Glutamatergic neuron (in vitro differentiated cells): ENCODE measurements at regions not wholly inside any gene's neighbourhood (a gene's known extent, or its start where the extent isn't known, plus 50 kb on each side); places are given as distances from the start of the nearest gene placed in this dataset.

Experiments used
- DNase-seq: peaks from one replicate; pipeline ENCODE4 v3.0.0; 2022
- H3K27ac Mint-ChIP-seq: one replicate; pipeline ENCODE4 v1.8.0; 2020; ENCODE audit warnings: mild to moderate bottlenecking, mixed read lengths, inconsistent platforms; ENCODE audit not compliant: unreplicated experiment
- H3K27me3 Mint-ChIP-seq: one replicate; pipeline ENCODE4 v1.8.0; 2020; ENCODE audit warnings: mild to moderate bottlenecking, moderate library complexity, mixed read lengths, inconsistent platforms; ENCODE audit not compliant: unreplicated experiment
- H3K36me3 Mint-ChIP-seq: one replicate; pipeline ENCODE4 v1.8.0; 2020; ENCODE audit warnings: mild to moderate bottlenecking, mixed read lengths, inconsistent platforms; ENCODE audit not compliant: unreplicated experiment
- H3K4me1 Mint-ChIP-seq: one replicate; pipeline ENCODE4 v1.8.0; 2020; ENCODE audit warnings: mild to moderate bottlenecking, low read depth, mixed read lengths, inconsistent platforms; ENCODE audit not compliant: unreplicated experiment
- H3K4me3 Mint-ChIP-seq: one replicate; pipeline ENCODE4 v1.8.0; 2020; ENCODE audit warnings: mild to moderate bottlenecking, mixed read lengths, inconsistent platforms; ENCODE audit not compliant: unreplicated experiment
- H3K9me3 Mint-ChIP-seq: one replicate; pipeline ENCODE4 v1.8.0; 2020; ENCODE audit warnings: mild to moderate bottlenecking, moderate library complexity, mixed read lengths, inconsistent platforms; ENCODE audit not compliant: unreplicated experiment
- CTCF ChIP-seq: fragments of 200-600 bp; sonication (generic); IDR thresholded peaks from one replicate; pipeline ENCODE4 v1.5.0; 2021; ENCODE audit not compliant: partially characterized antibody, unreplicated experiment

- Mint-ChIP-seq H3K4me3 (no peak overlapping the region), H3K27ac (no peak overlapping the region), H3K27me3 (no peaks in the 10 kb centered on the region), H3K9me3 (peaks cover 4% of the 10 kb centered on the region), H3K36me3 (no peaks in the 10 kb centered on the region), H3K4me1 (peaks cover 5% of the 10 kb centered on the region)
- no peak for TF ChIP-seq CTCF
- no peak for DNase-seq
Measured at GRCh38 chr18:56374007-56374655, 264.3 kb downstream of the TXNL1 start.

- Mint-ChIP-seq H3K4me3 (no peak overlapping the region), H3K27me3 (no peaks in the 10 kb centered on the region), H3K27ac (no peak overlapping the region), H3K36me3 (no peaks in the 10 kb centered on the region), H3K9me3 (peaks cover 3% of the 10 kb centered on the region), H3K4me1 (peaks cover under 1% of the 10 kb centered on the region)
- TF ChIP-seq CTCF: no peak
- no peak for DNase-seq
Measured at GRCh38 chr18:56373601-56374000, 264.8 kb downstream of the TXNL1 start.

- no peak overlapping the region for H3K4me3 Mint-ChIP-seq
- DNase-seq: no peak
- no peak for TF ChIP-seq CTCF
- H3K4me1 Mint-ChIP-seq: no peaks in the 10 kb centered on the region
- H3K36me3 Mint-ChIP-seq: no peaks in the 10 kb centered on the region
- H3K27ac Mint-ChIP-seq: no peak overlapping the region
- no peaks in the 10 kb centered on the region for H3K9me3 Mint-ChIP-seq
- H3K27me3 Mint-ChIP-seq: no peaks in the 10 kb centered on the region
Measured at GRCh38 chr18:56368066-56368465, 270.3 kb downstream of the TXNL1 start.

- H3K27me3 Mint-ChIP-seq: no peaks in the 10 kb centered on the region
- H3K9me3 Mint-ChIP-seq: no peaks in the 10 kb centered on the region
- no peaks in the 10 kb centered on the region for H3K4me1 Mint-ChIP-seq
- no peak for DNase-seq
- no peaks in the 10 kb centered on the region for H3K36me3 Mint-ChIP-seq
- H3K4me3 Mint-ChIP-seq: no peak overlapping the region
- no peak for TF ChIP-seq CTCF
- H3K27ac Mint-ChIP-seq: no peak overlapping the region
Measured at GRCh38 chr18:56358608-56359280, 279.6 kb downstream of the TXNL1 start.

GRCh38 chr18:56353663-56354260, 284.6 kb downstream of the TXNL1 start:
- no peak for TF ChIP-seq CTCF
- H3K36me3 Mint-ChIP-seq: peaks cover 11% of the 10 kb centered on the region
- H3K4me1 Mint-ChIP-seq: no peaks in the 10 kb centered on the region
- H3K27ac Mint-ChIP-seq: no peak overlapping the region
- H3K4me3 Mint-ChIP-seq: no peak overlapping the region
- no peaks in the 10 kb centered on the region for H3K27me3 Mint-ChIP-seq
- H3K9me3 Mint-ChIP-seq: peaks cover 2% of the 10 kb centered on the region
- DNase-seq: no peak
